GM21723 (cell line): ENCODE measurements at regions not wholly inside any gene's neighbourhood (a gene's known extent, or its start where the extent isn't known, plus 50 kb on each side); places are given as distances from the start of the nearest gene placed in this dataset.
"Not testable (repeated sequence)": the region's sequence is repeated elsewhere in the genome, so short reads cannot be mapped to it uniquely, and the experiment has no call there.

Source experiments
- ATAC-seq: cut with Tn5 transposase; IDR thresholded peaks from one replicate; pipeline ENCODE4 v1.9.1; 2021; ENCODE audit warnings: mild to moderate bottlenecking, moderate library complexity; ENCODE audit not compliant: unreplicated experiment

DNA sequence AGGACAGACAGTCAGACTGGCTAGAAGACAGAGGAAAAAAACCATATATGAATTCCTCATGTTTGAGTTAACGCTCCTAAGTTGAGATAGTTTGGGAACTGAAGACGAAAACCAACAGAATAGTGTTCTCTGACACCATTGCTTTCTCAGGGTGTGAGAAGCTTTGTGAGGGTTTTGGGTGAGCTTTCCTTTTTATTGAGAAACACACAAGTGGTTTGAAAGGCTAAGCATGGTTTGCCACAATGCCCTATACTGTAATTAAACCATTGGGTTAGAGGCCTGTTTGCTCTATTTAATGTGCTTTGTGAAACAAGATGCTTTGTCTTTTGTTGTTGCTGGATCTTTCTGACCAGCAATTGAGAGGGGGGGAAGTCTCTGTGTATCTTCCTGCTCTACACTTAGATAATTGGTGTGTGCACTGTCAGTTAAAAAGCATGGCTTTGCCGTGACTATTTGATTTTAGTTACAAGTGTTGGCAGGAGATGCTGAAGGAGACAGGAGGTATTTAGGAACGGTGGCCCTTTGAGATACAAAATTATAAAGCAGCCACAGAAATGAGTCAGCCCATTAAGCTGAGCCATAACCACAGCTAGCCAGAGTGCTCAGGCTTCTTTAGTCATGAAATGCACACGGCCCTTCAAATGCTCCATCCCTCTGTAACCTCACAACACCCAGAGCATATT, 273.0 kb upstream of the PREP start:
- no peak for ATAC-seq

DNA sequence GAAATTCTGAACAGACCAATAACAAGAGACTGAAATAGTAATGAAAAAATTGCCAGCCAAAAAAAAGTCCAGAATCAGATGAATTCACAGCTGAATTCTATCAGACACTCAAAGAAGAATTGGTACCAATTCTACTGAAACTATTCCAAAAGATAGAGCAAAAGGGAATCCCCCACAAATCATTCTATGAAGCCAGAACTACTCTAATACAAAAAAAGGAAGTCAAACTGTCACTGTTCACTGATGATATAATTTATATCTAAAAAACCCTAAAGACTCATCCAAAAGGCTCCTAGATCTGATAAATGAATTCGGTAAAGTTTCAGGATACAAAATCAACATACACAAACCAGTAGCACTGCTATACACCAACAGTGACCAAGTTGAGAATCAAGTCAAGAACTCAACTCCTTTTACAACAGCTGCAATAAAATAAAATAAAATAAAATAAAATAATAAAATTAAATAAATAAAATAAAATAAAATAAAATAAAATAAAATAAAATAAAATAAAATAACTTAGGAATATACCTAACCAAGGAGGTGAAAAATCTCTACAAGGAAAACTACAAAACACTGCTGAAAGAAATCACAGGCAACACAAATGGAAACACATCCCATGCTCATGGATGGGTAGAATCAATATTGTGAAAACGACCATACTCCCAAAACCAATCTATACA, 270.1 kb upstream of the PREP start:
- ATAC-seq, result not testable (repeated sequence)

DNA sequence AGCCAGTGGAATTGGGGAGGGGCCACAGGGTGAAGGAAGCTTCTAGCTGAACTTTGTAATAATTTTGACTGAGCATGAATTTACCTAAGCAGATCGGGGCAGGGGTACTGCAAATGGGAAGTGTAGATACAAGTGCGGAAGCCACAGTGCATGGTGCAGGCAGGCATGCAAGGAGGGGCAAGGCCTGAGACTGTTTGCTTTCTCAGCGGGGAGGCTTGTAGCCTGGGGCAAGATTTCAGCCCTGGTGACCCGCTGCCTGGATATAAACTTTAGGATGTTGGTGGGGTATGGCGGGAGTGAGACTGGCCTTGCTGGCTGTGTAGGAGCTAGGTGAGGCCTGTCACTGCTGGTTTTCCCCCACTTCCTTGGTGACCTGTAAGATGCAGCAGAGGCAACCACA, 266.4 kb upstream of the PREP start:
- no peak for ATAC-seq

DNA sequence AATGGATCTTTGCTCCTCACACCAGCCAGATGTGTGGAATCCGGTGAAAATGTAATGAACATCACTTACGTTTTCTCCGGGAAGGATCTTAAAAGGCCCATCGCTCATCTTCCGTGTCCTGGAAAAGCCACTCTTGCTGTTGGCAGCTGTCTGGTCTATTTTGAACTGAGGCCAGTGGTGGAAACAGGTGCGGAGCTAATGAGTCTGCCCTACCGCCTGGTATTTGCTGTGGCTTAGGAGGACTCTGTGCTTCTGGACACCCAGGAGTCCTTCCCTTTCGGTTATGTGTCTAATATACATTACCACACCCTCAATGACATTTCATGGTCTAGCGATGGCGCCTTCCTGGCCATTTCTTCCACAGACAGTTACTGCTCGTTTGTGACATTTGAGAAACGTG, 264.2 kb upstream of the PREP start:
- ATAC-seq, result no peak

DNA sequence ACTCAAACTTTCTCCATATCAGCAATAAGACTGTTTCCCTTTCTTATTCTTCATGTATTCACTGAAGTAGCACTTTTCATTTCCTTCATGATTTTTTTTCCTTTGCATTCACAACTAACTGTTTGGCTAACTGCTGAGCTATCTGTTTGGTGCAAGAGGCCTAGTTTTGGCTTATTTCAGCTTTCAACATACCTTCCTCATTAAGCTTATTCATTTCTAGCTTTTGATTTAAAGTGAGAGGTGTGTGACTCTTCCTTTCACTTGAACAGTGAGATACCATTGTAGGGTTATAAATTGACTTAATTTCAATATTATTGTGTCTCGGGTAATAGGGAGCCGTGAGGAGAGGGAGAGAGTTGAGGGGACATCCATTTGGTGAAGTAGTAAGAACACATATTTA, 262.0 kb upstream of the PREP start:
- no peak for ATAC-seq

DNA sequence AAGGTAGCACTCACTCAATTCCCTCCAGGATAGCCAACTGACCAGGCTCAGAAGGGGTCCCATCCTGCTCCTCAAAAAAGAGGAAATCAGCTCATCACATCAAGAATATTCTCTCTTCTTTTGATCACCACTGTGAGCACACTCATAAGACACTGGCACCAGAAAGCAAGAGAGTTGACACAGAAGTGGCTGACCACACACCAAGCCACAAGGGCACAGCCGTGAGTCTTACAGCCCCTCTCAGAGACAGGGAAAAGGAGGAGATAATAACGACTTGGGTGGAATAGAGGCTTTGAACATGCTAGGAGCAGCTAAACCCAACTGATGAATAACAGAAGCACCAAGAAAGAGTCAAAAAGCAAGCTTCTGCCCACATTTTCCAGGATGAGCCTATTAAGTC, 249.1 kb upstream of the PREP start:
- ATAC-seq, result no peak

DNA sequence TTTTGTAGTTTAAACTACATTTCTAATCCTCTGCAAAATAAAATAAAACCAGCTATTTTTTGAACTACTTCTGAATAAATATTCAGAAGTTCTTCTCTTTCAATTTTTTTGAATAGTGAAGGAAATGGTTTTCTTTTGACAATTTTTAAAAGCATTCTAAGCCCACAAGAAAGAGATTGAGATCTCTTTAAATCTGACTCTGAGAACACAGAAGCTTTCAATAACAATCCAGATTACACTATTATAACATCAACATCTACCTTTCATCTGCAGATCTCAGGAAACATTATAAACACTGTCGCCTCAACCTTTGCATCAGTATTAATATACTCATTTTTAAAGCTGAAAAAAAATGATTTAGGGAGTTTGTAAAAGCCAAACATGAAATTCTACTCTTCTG, 247.5 kb upstream of the PREP start:
- no peak for ATAC-seq

DNA sequence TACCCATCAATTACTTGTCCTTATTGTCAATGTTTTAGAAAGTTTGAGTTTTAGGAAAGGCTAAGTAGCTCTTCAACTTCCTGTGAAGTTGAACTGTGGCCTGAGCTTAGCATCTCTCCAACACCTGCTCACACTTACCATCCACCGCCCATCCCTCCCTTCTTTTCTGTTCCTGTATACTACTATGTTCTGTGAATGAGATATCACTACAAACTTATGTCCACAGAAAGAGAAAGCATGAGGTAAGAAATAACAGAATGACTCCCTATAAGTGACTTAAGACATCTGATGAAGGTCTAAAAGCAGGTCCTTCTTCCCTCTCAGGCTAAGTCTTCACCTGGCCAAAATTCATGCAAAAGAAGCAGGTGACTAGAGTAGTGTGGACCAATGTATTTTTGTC, 246.3 kb upstream of the PREP start:
- ATAC-seq, result no peak

DNA sequence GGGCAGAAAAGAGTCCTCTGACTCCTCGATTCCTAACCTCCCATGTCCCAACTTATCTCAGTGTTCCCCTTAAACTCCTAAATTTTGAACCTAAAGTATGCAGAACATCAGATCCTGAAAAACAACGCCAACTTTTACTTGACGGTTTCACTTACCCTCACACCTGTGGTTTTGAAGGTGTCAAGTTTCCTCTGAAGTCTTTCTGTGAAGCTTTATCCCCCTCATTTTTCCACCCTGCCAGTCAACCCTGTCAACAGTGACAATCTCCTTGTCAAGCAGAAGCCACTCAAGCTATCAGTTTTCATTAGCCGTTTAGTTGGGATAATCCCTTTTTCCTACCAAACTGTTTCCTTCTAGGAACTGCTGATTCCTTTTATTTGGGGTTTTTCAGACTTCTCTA, 245.4 kb upstream of the PREP start:
- no peak for ATAC-seq

DNA sequence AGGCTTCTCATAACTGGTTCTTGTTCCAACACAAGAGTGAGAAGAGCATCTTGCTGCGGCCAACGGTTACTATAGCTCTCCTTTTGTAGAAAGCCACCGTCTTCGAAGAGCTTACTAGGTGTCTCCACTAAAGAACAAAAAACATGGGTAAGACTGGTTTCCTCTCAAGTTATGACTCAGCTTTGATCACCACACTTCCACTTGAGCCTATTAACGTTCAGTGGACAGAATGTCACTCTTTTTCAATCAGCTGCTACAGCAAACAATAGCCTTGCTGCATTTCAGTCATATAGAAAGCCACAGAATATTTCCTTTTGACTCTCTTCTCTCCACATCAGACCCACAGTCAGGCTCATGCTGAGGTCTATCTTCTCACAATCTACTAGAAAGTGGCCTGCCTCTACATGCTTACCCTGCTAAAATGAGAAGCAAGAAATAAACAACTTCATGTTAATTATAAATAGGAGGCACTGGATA, 243.5 kb upstream of the PREP start:
- peak; percentile 92 for ATAC-seq

DNA sequence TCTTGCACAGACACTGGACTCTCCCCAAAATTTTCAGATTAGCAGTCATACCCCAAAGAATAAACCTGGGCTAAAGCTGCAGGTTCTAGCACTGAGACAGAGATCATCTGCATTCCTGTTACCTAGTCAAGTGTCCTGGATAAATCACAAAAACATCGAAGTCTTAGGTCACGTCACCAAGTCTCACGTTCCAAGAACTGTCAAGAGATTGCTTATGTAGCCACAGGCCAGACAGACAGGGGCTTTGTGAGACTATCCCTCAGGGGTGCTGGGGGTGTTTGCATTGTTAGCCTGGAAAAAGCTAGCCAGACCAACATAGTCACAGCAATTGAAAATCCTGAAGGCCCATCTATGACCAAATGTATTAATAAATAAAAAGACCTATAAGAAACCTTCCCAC, 243.1 kb upstream of the PREP start:
- no peak for ATAC-seq

DNA sequence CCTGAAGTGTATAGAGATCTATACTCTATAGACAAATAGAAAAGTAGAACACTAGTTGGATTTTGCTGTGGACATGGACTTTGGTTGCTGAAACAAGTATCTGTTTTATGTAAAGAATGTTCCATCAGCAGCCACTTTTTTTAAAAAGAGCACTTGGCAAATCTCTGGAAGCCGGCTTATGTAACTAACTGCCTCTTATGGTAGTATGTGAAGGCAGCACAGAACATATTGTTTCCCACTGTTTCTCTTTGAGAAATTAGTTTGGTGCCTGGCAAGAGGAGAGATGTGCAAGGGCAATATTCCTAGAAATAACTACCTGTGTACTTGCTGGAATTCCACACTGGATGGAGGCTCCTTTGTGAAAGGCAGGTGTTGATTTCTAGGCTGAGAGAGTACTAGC, 242.3 kb upstream of the PREP start:
- no peak for ATAC-seq

DNA sequence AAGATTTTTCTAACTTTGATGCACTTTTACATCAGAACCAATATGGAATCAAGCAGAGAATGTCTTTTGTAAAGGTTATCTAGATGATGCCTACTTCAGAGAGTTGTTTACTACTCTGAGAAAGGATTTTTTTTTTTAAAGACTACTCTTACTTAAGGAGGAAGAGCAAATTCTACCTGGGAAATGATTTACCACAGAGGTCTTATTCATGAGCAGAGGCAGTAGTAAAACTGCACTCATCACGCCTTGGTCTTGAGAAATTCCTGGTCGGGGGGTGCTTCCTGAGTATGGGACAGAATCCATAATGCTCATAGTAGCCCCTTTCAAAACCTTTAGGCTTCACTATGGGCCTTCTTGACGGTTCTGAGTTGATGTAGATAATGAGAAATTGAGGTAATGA, 241.8 kb upstream of the PREP start:
- no peak for ATAC-seq

DNA sequence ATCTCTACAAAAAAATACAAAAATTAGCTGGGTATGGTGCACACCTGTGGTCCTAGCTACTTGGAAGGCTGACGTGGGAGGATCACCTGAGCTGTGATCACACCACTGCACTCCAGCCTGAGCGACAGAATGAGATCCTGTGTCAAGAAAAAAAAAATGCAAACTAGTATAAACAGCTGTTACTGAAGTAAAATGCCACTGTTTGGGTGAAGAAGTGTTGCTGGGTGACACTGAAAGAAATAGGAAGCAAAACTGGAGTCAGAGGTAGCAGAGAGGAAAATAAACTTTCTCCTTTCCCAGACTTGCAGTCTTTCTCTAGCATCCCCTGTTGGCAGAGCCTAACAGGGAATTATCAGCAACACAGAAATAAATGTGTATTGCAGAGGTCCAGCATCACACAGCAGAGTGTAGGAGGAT, 241.2 kb upstream of the PREP start:
- ATAC-seq, result no peak

DNA sequence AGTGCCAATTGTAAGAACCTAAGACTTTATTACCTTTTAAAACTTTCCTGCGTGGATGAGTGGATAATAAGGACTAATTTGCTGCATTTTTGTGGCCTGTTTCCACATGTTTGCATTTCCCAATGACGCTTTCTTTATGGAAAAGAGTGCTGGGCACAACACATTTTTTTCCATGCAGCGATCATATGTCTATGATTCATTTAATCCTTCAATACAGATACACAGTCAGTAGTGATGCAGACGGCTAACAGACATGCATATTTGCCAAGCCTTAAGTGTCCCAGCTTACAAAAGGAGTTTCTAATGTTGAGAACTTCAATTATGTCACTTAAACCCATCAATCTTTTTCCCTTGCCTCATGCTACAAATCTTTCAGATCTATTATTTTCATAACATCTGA, 239.8 kb upstream of the PREP start:
- no peak for ATAC-seq

DNA sequence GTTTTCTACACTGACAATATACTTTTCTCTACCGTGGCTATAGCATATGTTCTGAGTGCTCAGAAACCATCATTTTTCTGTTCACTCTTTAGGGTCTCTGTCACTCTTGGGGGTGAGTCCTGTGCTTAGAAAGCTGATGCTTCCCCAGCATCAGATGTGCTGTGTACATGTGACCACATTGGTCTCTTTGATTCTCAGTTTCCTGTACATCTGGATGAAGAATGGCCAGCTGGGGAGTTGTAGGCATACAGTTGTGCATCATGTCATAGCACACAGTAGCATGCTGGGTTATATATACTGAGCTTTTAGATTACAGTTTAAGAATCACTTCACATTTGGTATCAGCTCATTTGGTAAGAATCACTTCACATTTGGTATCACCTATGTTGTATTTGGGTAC, 238.6 kb upstream of the PREP start:
- no peak for ATAC-seq

DNA sequence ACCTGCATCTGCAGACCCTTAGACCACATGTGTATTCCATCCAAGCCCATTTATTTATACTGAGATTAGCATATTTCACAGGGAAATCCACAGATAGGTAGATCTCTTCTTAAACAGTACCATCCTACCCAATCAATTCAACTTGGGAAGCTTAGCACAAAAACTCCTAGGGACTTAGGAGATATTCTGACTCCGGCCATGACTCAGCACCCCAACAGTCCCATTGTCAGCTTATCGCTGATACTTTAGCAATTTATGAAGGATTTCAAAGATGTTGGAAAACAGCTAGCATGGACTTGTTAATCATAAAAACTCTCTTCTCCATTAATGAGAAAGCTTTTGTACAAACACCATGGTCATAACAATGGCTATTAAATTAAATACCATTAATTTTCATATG, 236.2 kb upstream of the PREP start:
- no peak for ATAC-seq

DNA sequence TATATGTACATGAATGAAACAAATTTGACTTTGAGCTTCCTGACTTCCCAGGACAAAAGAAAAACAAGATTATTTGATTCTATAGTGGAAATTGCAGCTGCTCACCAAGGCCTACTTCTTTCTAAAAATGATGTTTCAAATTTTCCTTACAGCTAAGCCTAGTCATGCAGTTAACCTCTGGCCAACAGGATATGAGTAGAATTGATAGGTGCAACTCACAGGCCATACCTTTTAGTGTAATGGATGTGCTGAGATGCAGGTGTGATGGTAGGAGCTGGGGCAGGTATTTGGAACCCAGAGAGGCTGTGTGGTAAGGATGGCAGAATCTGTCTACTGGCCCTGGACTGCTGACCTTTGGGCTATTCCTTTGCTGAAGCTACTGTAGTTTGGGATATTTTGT, 230.9 kb upstream of the PREP start:
- ATAC-seq, result no peak

DNA sequence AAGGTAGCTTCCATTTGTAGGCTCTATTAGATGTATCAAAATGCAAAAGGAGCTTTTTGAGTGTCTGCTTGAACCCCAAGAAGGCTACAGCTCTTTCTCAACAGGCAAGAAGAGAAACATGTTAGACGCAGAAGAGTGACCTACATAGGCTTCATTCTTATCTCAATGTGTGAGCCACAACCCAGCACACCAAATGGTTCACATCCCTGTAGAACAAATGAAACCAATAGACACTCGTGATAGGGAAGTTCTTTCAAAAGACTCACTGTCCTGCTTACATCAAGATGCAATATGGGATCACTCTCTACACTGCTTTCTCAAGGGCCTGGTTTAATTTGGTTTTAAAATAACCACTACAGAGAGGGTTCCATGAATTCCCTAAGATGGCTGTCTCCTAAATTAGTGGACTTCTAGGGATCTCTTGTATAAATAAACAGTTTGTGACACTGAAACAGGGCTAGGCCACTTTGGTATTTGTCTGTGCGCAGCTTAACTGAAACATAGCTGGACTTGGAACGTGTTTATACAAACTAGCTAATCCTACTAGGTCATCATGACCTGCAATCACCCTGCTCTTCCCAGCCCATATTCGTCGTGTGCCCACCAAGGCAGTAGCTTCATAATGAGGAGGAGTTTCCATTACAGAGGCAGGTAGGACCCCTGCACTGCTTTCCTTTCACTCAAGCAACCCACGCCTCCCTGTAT, 225.4 kb upstream of the PREP start:
- no peak for ATAC-seq

DNA sequence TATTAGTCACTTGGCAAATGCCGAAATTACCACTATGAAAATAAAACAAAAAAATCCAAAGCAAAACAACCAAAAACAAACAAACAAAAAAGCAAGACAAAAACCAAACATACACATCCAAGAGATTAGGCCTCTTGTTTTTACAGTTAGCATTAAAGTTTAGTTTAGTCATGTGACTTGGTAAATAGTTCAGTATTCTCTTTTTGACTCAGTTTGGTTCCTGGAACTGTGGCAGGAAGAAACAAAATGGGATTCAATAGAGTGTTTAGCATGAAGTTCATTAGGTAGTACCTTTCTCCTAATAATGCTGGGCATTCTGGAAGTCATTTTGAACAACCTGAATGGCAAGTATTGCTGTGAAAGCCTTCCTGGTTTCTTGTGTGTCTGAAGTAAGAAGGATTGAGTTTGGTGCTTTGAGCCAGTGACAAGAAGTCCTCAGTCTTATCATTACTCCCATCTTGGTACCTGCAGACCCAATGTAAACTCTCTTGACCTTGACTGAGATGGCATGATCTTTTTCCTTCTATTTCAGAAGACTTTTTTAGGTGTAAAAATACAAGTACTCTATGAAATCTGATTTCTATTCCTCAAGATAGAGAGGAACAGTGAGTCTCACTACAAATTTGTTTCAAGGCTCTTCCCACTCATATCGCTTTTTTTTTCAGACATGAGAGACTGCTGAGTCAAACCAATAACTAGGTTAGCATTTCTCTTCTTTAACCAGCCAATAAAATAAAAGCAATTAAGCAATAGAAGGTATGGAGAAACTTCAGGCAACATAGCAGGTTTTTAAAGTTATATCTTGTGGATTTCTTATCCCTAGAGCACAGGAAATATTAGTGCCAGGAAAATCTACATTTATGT, 223.6 kb upstream of the PREP start:
- no peak for ATAC-seq

DNA sequence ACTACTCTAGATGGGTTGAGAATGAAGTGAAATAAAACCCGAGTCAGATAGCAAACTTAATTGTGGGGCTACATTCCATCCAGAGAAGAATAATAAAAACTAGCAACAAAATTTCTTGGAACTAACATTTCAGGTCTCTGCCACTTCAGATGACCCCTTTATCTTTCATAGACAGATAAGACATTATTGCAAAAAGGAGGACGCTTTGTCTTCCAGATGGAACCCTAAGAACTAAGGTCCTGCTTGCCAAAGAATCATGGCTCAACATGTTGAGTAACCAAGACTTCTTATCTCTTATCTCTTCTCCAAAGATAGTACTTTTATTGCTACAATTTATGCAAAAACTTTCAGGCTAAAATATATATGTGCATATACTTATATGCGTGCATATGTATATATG, 221.1 kb upstream of the PREP start:
- ATAC-seq, result no peak
